GM06990 (cell line): ENCODE measurements at regions not wholly inside any gene's neighbourhood (a gene's known extent, or its start where the extent isn't known, plus 50 kb on each side); places are given as distances from the start of the nearest gene placed in this dataset.

Source experiments
- DNase-seq: peaks from one replicate; pipeline ENCODE4 v3.0.0-alpha.2; 2011; ENCODE audit not compliant: insufficient read length; ENCODE audit errors: extremely low read depth
- H3K27me3 ChIP-seq: replicated peaks from 2 replicates; pipeline ENCODE4 v1.6.0; 2011; ENCODE audit warnings: low read length; ENCODE audit not compliant: control insufficient read depth, insufficient read depth
- H3K36me3 ChIP-seq: 2 replicates; pipeline ENCODE4 v1.5.1; 2011; ENCODE audit warnings: low read length; ENCODE audit not compliant: control insufficient read depth, insufficient read depth
- H3K4me3 ChIP-seq: replicated peaks from 2 replicates; pipeline ENCODE4 v1.5.1; 2011; ENCODE audit warnings: low read depth, mild to moderate bottlenecking, control low read depth, low read length
- CTCF ChIP-seq: IDR thresholded peaks from 2 replicates; pipeline ENCODE4 v1.5.1; 2011; ENCODE audit warnings: low read length, control low read depth, mild to moderate bottlenecking, inconsistent platforms; ENCODE audit not compliant: insufficient read depth, poor library complexity, severe bottlenecking

GRCh38 chr6:4581468-4582385 lies 194.5 kb upstream of the CDYL start:
- Histone ChIP-seq H3K4me3 (no peak overlapping the region), H3K36me3 (no peaks in the 10 kb centered on the region), H3K27me3 (no peaks in the 10 kb centered on the region)
- no peak for TF ChIP-seq CTCF
- DNase-seq, result no peak

- Histone ChIP-seq H3K4me3 (no peak overlapping the region), H3K27me3 (no peaks in the 10 kb centered on the region), H3K36me3 (no peaks in the 10 kb centered on the region)
- no peak for DNase-seq
- TF ChIP-seq CTCF, result no peak
These were observed 195.8 kb upstream of the CDYL start for GRCh38 chr6:4580361-4580760.

- TF ChIP-seq CTCF, result no peak
- DNase-seq, result no peak
- Histone ChIP-seq H3K4me3 (no peak overlapping the region), H3K36me3 (no peaks in the 10 kb centered on the region), H3K27me3 (no peaks in the 10 kb centered on the region)
These were observed 198.8 kb upstream of the CDYL start for GRCh38 chr6:4577406-4577805.

DNA sequence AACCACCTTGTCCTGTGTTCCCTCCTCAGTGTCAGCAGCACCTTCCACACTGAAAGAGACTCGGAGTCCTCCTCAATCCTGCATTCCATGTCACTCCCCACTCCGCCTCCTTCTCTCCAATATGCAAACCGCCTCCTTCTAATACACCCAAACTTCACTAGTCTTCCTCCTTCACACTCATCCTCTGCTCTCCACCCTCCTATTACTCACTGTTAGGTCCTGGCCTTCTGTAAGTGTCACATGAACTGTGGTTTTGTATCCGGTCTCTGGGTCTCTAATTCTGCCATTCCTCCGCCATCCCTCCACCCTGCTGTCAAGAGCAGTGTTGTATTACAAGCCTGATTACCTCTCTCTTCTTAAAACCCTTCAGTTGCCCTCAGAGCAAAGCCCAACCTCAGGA lies 200.5 kb upstream of the CDYL start:
- TF ChIP-seq CTCF, result no peak
- DNase-seq, result no peak
- no peaks in the 10 kb centered on the region for H3K27me3 ChIP-seq
- no peak overlapping the region for H3K4me3 ChIP-seq
- H3K36me3 ChIP-seq, result no peaks in the 10 kb centered on the region

- TF ChIP-seq CTCF, result no peak
- no peak for DNase-seq
- Histone ChIP-seq H3K4me3 (no peak overlapping the region), H3K36me3 (no peaks in the 10 kb centered on the region), H3K27me3 (no peaks in the 10 kb centered on the region)
These were observed 202.2 kb upstream of the CDYL start for GRCh38 chr6:4574007-4574406.
